Vagina (tissue), 2 donors: ENCODE measurements at regions not wholly inside any gene's neighbourhood (a gene's known extent, or its start where the extent isn't known, plus 50 kb on each side); places are given as distances from the start of the nearest gene placed in this dataset.

Experiments
- POLR2A ChIP-seq, 2 donors: fragments of 450-650 bp; IDR thresholded peaks; one replicate each; pipeline ENCODE4 v1.6.1; 2017; ENCODE audit warnings: antibody characterized with exemption in 2 of 2, mild to moderate bottlenecking in 2 of 2, moderate library complexity in 2 of 2
- POLR2AphosphoS5 ChIP-seq, 2 donors: sonication (generic); formaldehyde crosslinking; IDR thresholded peaks; one replicate each; pipeline ENCODE4 v1.9.0; 2017; ENCODE audit warnings: antibody characterized with exemption in 2 of 2, mild to moderate bottlenecking in 2 of 2, low read depth in 1 of 2; ENCODE audit not compliant: insufficient read depth in 1 of 2
- TF ChIP-seq, protein P1 (sequence below), 3 experiments: fragments of 450-650 bp in 2 of 3; fragments of 200-600 bp in 1 of 3; sonication (generic) in 1 of 3; IDR thresholded peaks; one replicate each; pipeline ENCODE4 v1.5.1; 2017 to 2019; ENCODE audit warnings: antibody characterized with exemption in 3 of 3, mild to moderate bottlenecking in 2 of 3, moderate library complexity in 2 of 3

DNA sequence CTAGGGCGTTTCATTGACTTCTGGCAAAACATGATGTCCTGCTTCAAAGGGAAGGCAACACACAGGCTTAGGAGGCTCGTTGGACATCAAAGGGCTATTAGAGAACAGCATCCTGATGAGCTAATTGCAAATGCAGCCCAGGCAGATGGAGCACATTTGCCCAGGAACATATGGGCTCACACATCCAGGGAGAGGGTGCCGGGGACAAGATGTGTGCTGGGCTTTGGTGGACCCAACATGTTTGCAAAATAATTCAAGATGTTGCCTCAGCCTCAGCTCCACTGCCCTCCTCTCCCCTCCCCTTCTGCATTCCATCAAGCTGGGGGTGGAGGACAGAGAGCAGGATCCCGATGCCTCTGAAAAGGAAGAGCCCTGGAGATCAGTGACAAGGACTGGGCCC lies 217.1 kb upstream of the ZMIZ1 start:
- TF ChIP-seq, protein P1, sequence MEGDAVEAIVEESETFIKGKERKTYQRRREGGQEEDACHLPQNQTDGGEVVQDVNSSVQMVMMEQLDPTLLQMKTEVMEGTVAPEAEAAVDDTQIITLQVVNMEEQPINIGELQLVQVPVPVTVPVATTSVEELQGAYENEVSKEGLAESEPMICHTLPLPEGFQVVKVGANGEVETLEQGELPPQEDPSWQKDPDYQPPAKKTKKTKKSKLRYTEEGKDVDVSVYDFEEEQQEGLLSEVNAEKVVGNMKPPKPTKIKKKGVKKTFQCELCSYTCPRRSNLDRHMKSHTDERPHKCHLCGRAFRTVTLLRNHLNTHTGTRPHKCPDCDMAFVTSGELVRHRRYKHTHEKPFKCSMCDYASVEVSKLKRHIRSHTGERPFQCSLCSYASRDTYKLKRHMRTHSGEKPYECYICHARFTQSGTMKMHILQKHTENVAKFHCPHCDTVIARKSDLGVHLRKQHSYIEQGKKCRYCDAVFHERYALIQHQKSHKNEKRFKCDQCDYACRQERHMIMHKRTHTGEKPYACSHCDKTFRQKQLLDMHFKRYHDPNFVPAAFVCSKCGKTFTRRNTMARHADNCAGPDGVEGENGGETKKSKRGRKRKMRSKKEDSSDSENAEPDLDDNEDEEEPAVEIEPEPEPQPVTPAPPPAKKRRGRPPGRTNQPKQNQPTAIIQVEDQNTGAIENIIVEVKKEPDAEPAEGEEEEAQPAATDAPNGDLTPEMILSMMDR (IDR thresholded peaks at IDR 0.05) = no peak
- TF ChIP-seq POLR2AphosphoS5 (IDR thresholded peaks at IDR 0.05; ENCODE audit: insufficient read depth in 1 of 2, low read depth in 1 of 2) = no peak
- no peak for TF ChIP-seq POLR2A (IDR thresholded peaks at IDR 0.05)
